Effector CD8-positive, alpha-beta T cell (primary cell): ENCODE measurements at regions not wholly inside any gene's neighbourhood (a gene's known extent, or its start where the extent isn't known, plus 50 kb on each side); places are given as distances from the start of the nearest gene placed in this dataset.

Experiments used
- DNase-seq: peaks from one replicate; lab custom pipeline; 2025; lab: John Stamatoyannopoulos, UW

- DNase-seq, result peak; percentile 87
These were observed 49.7 kb upstream of the ATF3 start for GRCh38 chr1:212558693-212559480.
